Liver (tissue), 8 donors: ENCODE measurements at regions not wholly inside any gene's neighbourhood (a gene's known extent, or its start where the extent isn't known, plus 50 kb on each side); places are given as distances from the start of the nearest gene placed in this dataset.
"Not testable (repeated sequence)": the region's sequence is repeated elsewhere in the genome, so short reads cannot be mapped to it uniquely, and the experiment has no call there.

Source experiments
- DNase-seq: peaks from one replicate; pipeline ENCODE4 v3.0.0-alpha.2; 2017; ENCODE audit warnings: low spot score
- H3K27ac ChIP-seq, 2 donors: one replicate each; pipeline ENCODE4 v1.7.0; 2013; ENCODE audit warnings: inconsistent platforms in 2 of 2, low read length in 2 of 2, control low read depth in 1 of 2, low read depth in 1 of 2, mild to moderate bottlenecking in 1 of 2
- H3K27me3 ChIP-seq, 4 donors: one replicate each; pipeline versions ENCODE4 v1.6.1 to v1.7.0; 2013; ENCODE audit warnings: low read length in 3 of 4, inconsistent platforms in 1 of 4, mild to moderate bottlenecking in 1 of 4, moderate library complexity in 1 of 4; ENCODE audit not compliant: control insufficient read depth in 4 of 4, insufficient read depth in 4 of 4
- H3K36me3 ChIP-seq, 4 donors: one replicate each; pipeline versions ENCODE4 v1.6.1 to v1.7.0; 2013; ENCODE audit warnings: low read length in 3 of 4, mild to moderate bottlenecking in 3 of 4, low read depth in 1 of 4, moderate library complexity in 1 of 4; ENCODE audit not compliant: control insufficient read depth in 4 of 4, insufficient read depth in 3 of 4
- H3K4me1 ChIP-seq, 4 donors: one replicate each; pipeline versions ENCODE4 v1.6.1 to v1.7.0; 2013; ENCODE audit warnings: low read length in 3 of 4, mild to moderate bottlenecking in 3 of 4, moderate library complexity in 1 of 4; ENCODE audit not compliant: control insufficient read depth in 4 of 4, insufficient read depth in 4 of 4
- H3K4me3 ChIP-seq, 3 donors: one replicate each; pipeline versions ENCODE4 v1.6.1 to v1.7.0; 2013; ENCODE audit warnings: low read length in 3 of 3, control low read depth in 1 of 3, low read depth in 1 of 3, mild to moderate bottlenecking in 1 of 3
- H3K9ac ChIP-seq, 2 donors: one replicate each; pipeline ENCODE4 v1.7.0; 2013; ENCODE audit warnings: low read length in 2 of 2, mild to moderate bottlenecking in 2 of 2, moderate library complexity in 2 of 2, control low read depth in 1 of 2, low read depth in 1 of 2
- H3K9me3 ChIP-seq, 4 donors: one replicate each; pipeline versions ENCODE4 v1.6.1 to v1.7.0; 2013; ENCODE audit warnings: low read length in 3 of 4; ENCODE audit not compliant: control insufficient read depth in 4 of 4
- CTCF ChIP-seq: fragments of 150-350 bp; IDR thresholded peaks from 2 replicates; pipeline ENCODE4 v1.5.1; 2017; ENCODE audit warnings: improper control_type of control experiment, low read depth, low read length; ENCODE audit not compliant: missing input control
- EGR1 ChIP-seq, 2 donors: IDR thresholded peaks; 2 replicates each; pipeline ENCODE4 v1.6.1; 2016 to 2018; ENCODE audit warnings: antibody characterized with exemption in 2 of 2, low read depth in 2 of 2
- GABPA ChIP-seq, 2 donors: IDR thresholded peaks in 1 of 2; conservative IDR thresholded peaks in 1 of 2; 2 replicates each; pipeline ENCODE4 v1.6.1; 2016; ENCODE audit warnings: antibody characterized with exemption in 2 of 2, mild to moderate bottlenecking in 1 of 2, moderate library complexity in 1 of 2
- HNF4G ChIP-seq: IDR thresholded peaks from 2 replicates; pipeline ENCODE4 v1.6.1; 2016; ENCODE audit warnings: antibody characterized with exemption
- JUND ChIP-seq, 2 donors: IDR thresholded peaks; 2 replicates each; pipeline ENCODE4 v1.6.1; 2016; ENCODE audit warnings: antibody characterized with exemption in 2 of 2
- SP1 ChIP-seq: IDR thresholded peaks from 2 replicates; pipeline ENCODE4 v1.6.1; 2018; ENCODE audit warnings: antibody characterized with exemption, mild to moderate bottlenecking
- TAF1 ChIP-seq: conservative IDR thresholded peaks from 2 replicates; pipeline ENCODE4 v1.6.1; 2016; ENCODE audit warnings: antibody characterized with exemption, mild to moderate bottlenecking
- YY1 ChIP-seq: IDR thresholded peaks from 2 replicates; pipeline ENCODE4 v1.6.1; 2016; ENCODE audit warnings: antibody characterized with exemption, mild to moderate bottlenecking
- ZBTB33 ChIP-seq: IDR thresholded peaks from 2 replicates; pipeline ENCODE4 v1.6.1; 2016; ENCODE audit warnings: antibody characterized with exemption
- WGBS: extraction: QIAGEN DNeasy Blood & Tissue Kit; methylation state at CpG from one replicate; pipeline ENCODE4 v1.1.7; 2013; 5-methylcytosine and 5-hydroxymethylcytosine counted together
- TF ChIP-seq, protein P1 (sequence below): IDR thresholded peaks from 2 replicates; pipeline ENCODE4 v1.6.1; 2016; ENCODE audit warnings: antibody characterized with exemption
- TF ChIP-seq, protein P2 (sequence below): IDR thresholded peaks from 2 replicates; pipeline ENCODE4 v1.6.1; 2016; ENCODE audit warnings: antibody characterized with exemption
- donor health status: healthy.
- donor health status: healthy.
- donor health status: healthy.
- donor health status: healthy.
- donor health status: healthy.

GRCh38 chr12:33156042-33156441 lies 259.5 kb upstream of the PKP2 start:
- no peak for DNase-seq
- TF ChIP-seq YY1 (no peak), ZBTB33 (no peak), EGR1 (IDR thresholded peaks at IDR 0.05; ENCODE audit: low read depth in 2 of 2) (no peak), TAF1 (no peak), HNF4G (no peak), JUND (IDR thresholded peaks at IDR 0.05) (no peak), CTCF (no peak), GABPA (IDR thresholded peaks at IDR 0.05 in 1 of 2, conservative IDR thresholded peaks at IDR 0.05 in 1 of 2) (no peak), SP1 (no peak)
- TF ChIP-seq, protein P1, sequence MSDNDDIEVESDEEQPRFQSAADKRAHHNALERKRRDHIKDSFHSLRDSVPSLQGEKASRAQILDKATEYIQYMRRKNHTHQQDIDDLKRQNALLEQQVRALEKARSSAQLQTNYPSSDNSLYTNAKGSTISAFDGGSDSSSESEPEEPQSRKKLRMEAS: no peak
- TF ChIP-seq, protein P2, sequence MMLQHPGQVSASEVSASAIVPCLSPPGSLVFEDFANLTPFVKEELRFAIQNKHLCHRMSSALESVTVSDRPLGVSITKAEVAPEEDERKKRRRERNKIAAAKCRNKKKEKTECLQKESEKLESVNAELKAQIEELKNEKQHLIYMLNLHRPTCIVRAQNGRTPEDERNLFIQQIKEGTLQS: no peak
- whole genome bisulfite sequencing: 72% methylated on average over 4 of the region's 4 CpGs
- no peak overlapping the region for H3K9ac ChIP-seq
- no peaks in the 10 kb centered on the region for H3K36me3 ChIP-seq
- no peaks in the 10 kb centered on the region for H3K4me1 ChIP-seq
- peaks cover 0 to 2% (median 0%) of the 10 kb centered on the region in 4 donors for H3K27me3 ChIP-seq
- no peak overlapping the region for H3K4me3 ChIP-seq
- H3K9me3 ChIP-seq: peaks cover 0 to 3% (median under 1%) of the 10 kb centered on the region in 4 donors
- no peak overlapping the region for H3K27ac ChIP-seq

GRCh38 chr12:33147292-33147691 lies 250.7 kb upstream of the PKP2 start:
- H3K4me1 ChIP-seq, H3K27ac ChIP-seq, H3K4me3 ChIP-seq, H3K9ac ChIP-seq, H3K36me3 ChIP-seq, H3K9me3 ChIP-seq, DNase-seq, H3K27me3 ChIP-seq: not testable (repeated sequence)
- 75% methylated on average over 8 of the region's 8 CpGs for WGBS

GRCh38 chr12:33129500-33129899 lies 232.9 kb upstream of the PKP2 start:
- Histone ChIP-seq H3K4me3 (no peak overlapping the region), H3K4me1 (no peaks in the 10 kb centered on the region), H3K9me3 (no peaks in the 10 kb centered on the region), H3K36me3 (no peaks in the 10 kb centered on the region), H3K27me3 (peaks cover 0 to 4% (median 0%) of the 10 kb centered on the region in 4 donors), H3K9ac (no peak overlapping the region), H3K27ac (no peak overlapping the region)
- WGBS: 73% methylated on average over 1 of the region's 1 CpG
- TF ChIP-seq ZBTB33: no peak
- no peak for DNase-seq
